Suprapubic skin (tissue), 4 donors: ENCODE measurements at regions not wholly inside any gene's neighbourhood (a gene's known extent, or its start where the extent isn't known, plus 50 kb on each side); places are given as distances from the start of the nearest gene placed in this dataset.

ENCODE experiments used
- DNase-seq, 2 donors: peaks; one replicate each; pipeline ENCODE4 v3.0.0-alpha.2; 2019; ENCODE audit warnings: low spot score in 2 of 2
- H3K27ac ChIP-seq: fragments of 200-600 bp; sonication (generic); one replicate; pipeline ENCODE4 v1.5.1; 2019
- H3K27me3 ChIP-seq: fragments of 200-600 bp; sonication (generic); one replicate; pipeline ENCODE4 v1.5.1; 2019
- H3K36me3 ChIP-seq: fragments of 200-600 bp; sonication (generic); one replicate; pipeline ENCODE4 v1.5.1; 2019
- H3K4me1 ChIP-seq: fragments of 200-600 bp; sonication (generic); one replicate; pipeline ENCODE4 v1.5.1; 2019
- H3K4me3 ChIP-seq: fragments of 200-600 bp; sonication (generic); one replicate; pipeline ENCODE4 v1.5.1; 2019; ENCODE audit warnings: mild to moderate bottlenecking
- H3K9me3 ChIP-seq: fragments of 200-600 bp; sonication (generic); one replicate; pipeline ENCODE4 v1.5.1; 2019
- EP300 ChIP-seq: sonication (generic); formaldehyde crosslinking; IDR thresholded peaks from one replicate; pipeline ENCODE4 v1.6.1; 2017; ENCODE audit warnings: antibody characterized with exemption
- POLR2A ChIP-seq, 2 donors: fragments of 450-650 bp; IDR thresholded peaks; one replicate each; pipeline ENCODE4 v1.6.1; 2017; ENCODE audit warnings: antibody characterized with exemption in 2 of 2, mild to moderate bottlenecking in 2 of 2, moderate library complexity in 2 of 2
- POLR2AphosphoS5 ChIP-seq, 3 donors: sonication (generic); formaldehyde crosslinking; IDR thresholded peaks; one replicate each; pipeline ENCODE4 v1.6.1; 2017; ENCODE audit warnings: antibody characterized with exemption in 3 of 3
- WGBS: methylation state at CpG from one replicate; pipeline ENCODE4 v1.1.5; 2018; 5-methylcytosine and 5-hydroxymethylcytosine counted together
- TF ChIP-seq, protein P1 (sequence below), 2 donors: fragments of 200-600 bp in 1 of 2; fragments of 450-650 bp in 1 of 2; sonication (generic) in 1 of 2; IDR thresholded peaks; one replicate each; pipeline ENCODE4 v1.5.1; 2016 to 2019; ENCODE audit warnings: antibody characterized with exemption in 2 of 2, mild to moderate bottlenecking in 1 of 2, moderate library complexity in 1 of 2

- 79% methylated on average over 7 of the region's 7 CpGs for WGBS
- Histone ChIP-seq H3K36me3 (no peaks in the 10 kb centered on the region), H3K4me1 (no peaks in the 10 kb centered on the region)
Measured at GRCh38 chr5:82730913-82731312, 346.3 kb downstream of the TMEM167A start.

GRCh38 chr5:82728926-82729702 is 348.1 kb downstream of the TMEM167A start:
- no peaks in the 10 kb centered on the region for H3K9me3 ChIP-seq
- H3K4me3 ChIP-seq, result no peak overlapping the region
- no peaks in the 10 kb centered on the region for H3K4me1 ChIP-seq
- DNase-seq, result no peak
- TF ChIP-seq POLR2A (IDR thresholded peaks at IDR 0.05) (no peak), EP300 (no peak), POLR2AphosphoS5 (IDR thresholded peaks at IDR 0.05) (no peak)
- TF ChIP-seq, protein P1, sequence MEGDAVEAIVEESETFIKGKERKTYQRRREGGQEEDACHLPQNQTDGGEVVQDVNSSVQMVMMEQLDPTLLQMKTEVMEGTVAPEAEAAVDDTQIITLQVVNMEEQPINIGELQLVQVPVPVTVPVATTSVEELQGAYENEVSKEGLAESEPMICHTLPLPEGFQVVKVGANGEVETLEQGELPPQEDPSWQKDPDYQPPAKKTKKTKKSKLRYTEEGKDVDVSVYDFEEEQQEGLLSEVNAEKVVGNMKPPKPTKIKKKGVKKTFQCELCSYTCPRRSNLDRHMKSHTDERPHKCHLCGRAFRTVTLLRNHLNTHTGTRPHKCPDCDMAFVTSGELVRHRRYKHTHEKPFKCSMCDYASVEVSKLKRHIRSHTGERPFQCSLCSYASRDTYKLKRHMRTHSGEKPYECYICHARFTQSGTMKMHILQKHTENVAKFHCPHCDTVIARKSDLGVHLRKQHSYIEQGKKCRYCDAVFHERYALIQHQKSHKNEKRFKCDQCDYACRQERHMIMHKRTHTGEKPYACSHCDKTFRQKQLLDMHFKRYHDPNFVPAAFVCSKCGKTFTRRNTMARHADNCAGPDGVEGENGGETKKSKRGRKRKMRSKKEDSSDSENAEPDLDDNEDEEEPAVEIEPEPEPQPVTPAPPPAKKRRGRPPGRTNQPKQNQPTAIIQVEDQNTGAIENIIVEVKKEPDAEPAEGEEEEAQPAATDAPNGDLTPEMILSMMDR (IDR thresholded peaks at IDR 0.05), result no peak
- H3K27ac ChIP-seq, result no peak overlapping the region
- no peaks in the 10 kb centered on the region for H3K27me3 ChIP-seq
- WGBS, result 64% methylated on average over 9 of the region's 9 CpGs
- no peaks in the 10 kb centered on the region for H3K36me3 ChIP-seq

More at GRCh38 chr5:82730913-82731312, 346.3 kb downstream of the TMEM167A start:
- no peak for DNase-seq
- H3K4me3 ChIP-seq, result no peak overlapping the region
- TF ChIP-seq, protein P1 (IDR thresholded peaks at IDR 0.05), result no peak
- no peak for TF ChIP-seq POLR2AphosphoS5 (IDR thresholded peaks at IDR 0.05)
- TF ChIP-seq POLR2A (IDR thresholded peaks at IDR 0.05), result no peak
- no peak for TF ChIP-seq EP300
- H3K9me3 ChIP-seq, result no peaks in the 10 kb centered on the region
- no peaks in the 10 kb centered on the region for H3K27me3 ChIP-seq
- H3K27ac ChIP-seq, result no peak overlapping the region

GRCh38 chr5:82723168-82723567 is 354.0 kb downstream of the TMEM167A start:
- no peak for DNase-seq
- WGBS, result 90% methylated on average over 3 of the region's 3 CpGs
- Histone ChIP-seq H3K4me3 (no peak overlapping the region), H3K9me3 (no peaks in the 10 kb centered on the region), H3K4me1 (no peaks in the 10 kb centered on the region), H3K36me3 (no peaks in the 10 kb centered on the region), H3K27ac (no peak overlapping the region), H3K27me3 (no peaks in the 10 kb centered on the region)
- no peak for TF ChIP-seq EP300
- TF ChIP-seq POLR2AphosphoS5 (IDR thresholded peaks at IDR 0.05), result no peak
- no peak for TF ChIP-seq POLR2A (IDR thresholded peaks at IDR 0.05)
- TF ChIP-seq, protein P1 (IDR thresholded peaks at IDR 0.05), result no peak

DNA sequence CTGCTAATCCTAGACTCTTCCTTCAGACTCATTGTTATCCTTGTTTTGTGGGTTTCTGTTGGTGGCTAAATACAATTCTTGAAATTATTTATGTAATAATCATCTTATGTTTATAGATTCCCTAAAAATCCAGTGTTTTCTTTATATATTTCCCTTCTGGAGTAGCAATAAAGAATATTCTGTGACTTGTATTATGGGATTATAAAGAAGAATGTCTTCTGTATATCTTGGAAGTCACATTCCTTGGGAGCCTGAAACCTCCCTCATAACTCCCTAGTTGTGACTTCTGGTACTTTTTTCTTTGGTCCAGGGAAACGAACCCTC is 356.1 kb downstream of the TMEM167A start:
- DNase-seq, result no peak
- H3K27ac ChIP-seq, result no peak overlapping the region
- H3K27me3 ChIP-seq, result no peaks in the 10 kb centered on the region
- WGBS, result 76% methylated on average over 1 of the region's 1 CpG
- H3K36me3 ChIP-seq, result no peaks in the 10 kb centered on the region
- H3K4me3 ChIP-seq, result no peak overlapping the region
- H3K9me3 ChIP-seq, result no peaks in the 10 kb centered on the region
- no peak for TF ChIP-seq POLR2AphosphoS5 (IDR thresholded peaks at IDR 0.05)
- TF ChIP-seq, protein P1 (IDR thresholded peaks at IDR 0.05), result no peak
- TF ChIP-seq POLR2A (IDR thresholded peaks at IDR 0.05), result no peak
- TF ChIP-seq EP300, result no peak
- H3K4me1 ChIP-seq, result no peaks in the 10 kb centered on the region

DNA sequence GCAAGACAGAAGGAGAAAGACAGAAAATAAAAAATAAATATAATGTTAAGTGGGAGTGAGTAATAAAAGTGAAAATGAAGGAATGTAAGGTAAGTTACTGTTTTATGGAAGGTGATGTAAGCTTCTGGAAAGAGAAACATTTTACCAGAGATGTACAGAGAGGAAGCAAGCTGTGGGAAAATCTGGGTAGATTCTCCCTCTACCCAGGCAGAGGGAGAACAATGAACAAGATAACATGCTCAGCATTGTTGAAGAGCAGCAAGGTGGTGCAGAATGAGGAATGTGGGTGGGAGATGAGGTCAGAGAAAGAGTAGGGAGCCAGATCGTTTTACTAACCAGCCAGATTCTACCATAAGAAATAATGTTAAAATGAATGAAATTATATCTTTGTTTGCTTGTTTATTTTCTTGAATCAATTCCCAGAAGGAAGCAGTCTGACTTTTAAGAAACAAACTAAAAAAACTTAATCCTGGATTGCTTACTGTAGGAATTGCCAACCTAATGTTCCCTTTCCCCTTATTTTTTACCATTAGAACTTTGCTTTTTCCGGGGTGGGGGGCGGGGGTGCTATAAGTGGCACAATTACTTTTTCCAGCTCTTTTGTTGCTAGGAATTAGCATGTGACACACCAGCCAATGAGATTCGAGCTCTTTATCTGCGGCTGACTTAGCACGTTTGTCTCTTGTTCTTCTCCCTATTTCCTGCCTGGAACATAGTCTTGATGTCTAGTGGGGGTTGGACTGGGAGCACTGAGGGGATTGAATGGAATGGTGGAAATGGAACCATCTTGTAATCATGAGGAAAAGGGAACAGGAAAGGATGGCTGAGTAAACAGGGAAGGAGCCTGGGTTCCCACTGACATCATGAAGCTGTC is 356.7 kb downstream of the TMEM167A start:
- Histone ChIP-seq H3K27ac (no peak overlapping the region), H3K4me1 (no peaks in the 10 kb centered on the region), H3K9me3 (no peaks in the 10 kb centered on the region), H3K4me3 (no peak overlapping the region), H3K36me3 (no peaks in the 10 kb centered on the region), H3K27me3 (no peaks in the 10 kb centered on the region)
- TF ChIP-seq POLR2AphosphoS5 (IDR thresholded peaks at IDR 0.05) (no peak), EP300 (no peak), POLR2A (IDR thresholded peaks at IDR 0.05) (no peak)
- TF ChIP-seq, protein P1 (IDR thresholded peaks at IDR 0.05), result no peak
- no peak for DNase-seq
- 49% methylated on average over 6 of the region's 6 CpGs for WGBS
